SK-N-MC (cell line): ENCODE measurements at regions not wholly inside any gene's neighbourhood (a gene's known extent, or its start where the extent isn't known, plus 50 kb on each side); places are given as distances from the start of the nearest gene placed in this dataset.

Experiments
- EZH2 ChIP-seq: fragments of 200-600 bp; sonication (generic); IDR thresholded peaks from one replicate; pipeline ENCODE4 v1.6.1; 2017; ENCODE audit warnings: antibody characterized with exemption
- FOXP2 ChIP-seq: optimal IDR thresholded peaks from 2 replicates; pipeline ENCODE3; 2011; ENCODE audit warnings: mild to moderate bottlenecking, moderate library complexity; ENCODE audit not compliant: insufficient read depth; ENCODE audit errors: extremely low read length, control extremely low read depth
- POLR2AphosphoS5 ChIP-seq: IDR thresholded peaks from 2 replicates; pipeline ENCODE4 v1.6.1; 2012; ENCODE audit warnings: mild to moderate bottlenecking, low read depth, low read length, borderline replicate concordance

DNA sequence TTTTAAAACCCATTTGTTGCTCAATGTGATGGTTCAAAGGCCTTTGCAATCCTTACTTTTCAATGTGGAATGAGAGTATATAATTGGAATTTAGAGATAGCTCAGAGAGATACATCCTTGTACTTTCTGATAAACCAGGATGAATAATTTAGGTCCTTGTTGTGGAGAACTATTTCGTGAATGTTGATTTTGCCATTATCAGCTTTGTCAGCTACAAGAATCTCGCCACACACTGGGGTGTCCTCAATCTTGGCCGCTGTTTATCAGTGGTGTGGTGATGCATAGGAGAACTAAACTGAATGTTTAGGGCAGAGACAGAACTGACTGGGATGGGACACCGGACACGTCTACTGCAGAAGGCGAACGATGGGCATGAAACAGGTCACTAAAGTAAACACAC lies 111.2 kb upstream of the SLC35B3 start:
- TF ChIP-seq EZH2 (no peak), POLR2AphosphoS5 (no peak), FOXP2 (no peak)
